ENCODE measurements at regions not wholly inside any gene's neighbourhood (a gene's known extent, or its start where the extent isn't known, plus 50 kb on each side); places are given as distances from the start of the nearest gene placed in this dataset.

DNA sequence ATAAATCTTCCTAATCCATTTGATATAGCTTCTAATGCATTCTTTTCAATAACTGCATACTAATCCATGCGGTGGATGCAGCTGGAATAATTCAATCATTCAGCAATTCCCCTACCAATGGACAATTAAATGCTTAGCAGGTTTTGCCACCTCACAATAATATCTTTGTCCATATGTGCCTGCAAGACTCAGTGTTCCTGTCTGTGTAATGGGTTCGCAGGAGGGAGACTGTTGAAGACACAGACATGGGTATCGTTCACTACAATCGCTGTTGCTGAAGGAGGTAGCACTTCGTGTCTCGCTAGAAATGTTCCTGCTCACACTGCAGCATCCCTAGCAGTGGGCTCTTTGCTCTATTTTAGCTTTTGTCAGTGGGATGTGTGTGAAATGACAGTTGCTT is 214.4 kb downstream of the MED10 start:
- H3K4me3 ChIP-seq (ENCODE audit: low read depth, low read length): no peak overlapping the region
- H3K9me3 ChIP-seq (ENCODE audit: control insufficient read depth, insufficient read depth, low read depth, low read length): no peaks in the 10 kb centered on the region
- no peak for TF ChIP-seq ZNF768 (tag by site-specific recombination; IDR thresholded peaks at IDR 0.05)
- no peak for TF ChIP-seq ZNF664 (tag by site-specific recombination; IDR thresholded peaks at IDR 0.05)
- TF ChIP-seq, protein P1, sequence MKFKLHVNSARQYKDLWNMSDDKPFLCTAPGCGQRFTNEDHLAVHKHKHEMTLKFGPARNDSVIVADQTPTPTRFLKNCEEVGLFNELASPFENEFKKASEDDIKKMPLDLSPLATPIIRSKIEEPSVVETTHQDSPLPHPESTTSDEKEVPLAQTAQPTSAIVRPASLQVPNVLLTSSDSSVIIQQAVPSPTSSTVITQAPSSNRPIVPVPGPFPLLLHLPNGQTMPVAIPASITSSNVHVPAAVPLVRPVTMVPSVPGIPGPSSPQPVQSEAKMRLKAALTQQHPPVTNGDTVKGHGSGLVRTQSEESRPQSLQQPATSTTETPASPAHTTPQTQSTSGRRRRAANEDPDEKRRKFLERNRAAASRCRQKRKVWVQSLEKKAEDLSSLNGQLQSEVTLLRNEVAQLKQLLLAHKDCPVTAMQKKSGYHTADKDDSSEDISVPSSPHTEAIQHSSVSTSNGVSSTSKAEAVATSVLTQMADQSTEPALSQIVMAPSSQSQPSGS (tag by site-specific recombination; IDR thresholded peaks at IDR 0.05; ENCODE audit: low read depth): no peak
- no peak for TF ChIP-seq GLI2 (tag by site-specific recombination; IDR thresholded peaks at IDR 0.05; ENCODE audit: borderline replicate concordance, low read depth)
- no peak for TF ChIP-seq ZNF169 (tag by site-specific recombination; IDR thresholded peaks at IDR 0.05)
- TF ChIP-seq OVOL3 (tag by site-specific recombination; IDR thresholded peaks at IDR 0.05): no peak
- ChIA-PET POLR2A (no interaction called here), CTCF (interaction anchor here (0.6 kb wide), 1 partner anchor 108 kb away, joined by 8 read pairs; no protein-coding TSS in a partner anchor)
- H3K4me1 ChIP-seq (ENCODE audit: control insufficient read depth, insufficient read depth, low read length): no peaks in the 10 kb centered on the region
- H3K27ac ChIP-seq (ENCODE audit: extremely low read depth, low read depth, low read length): no peak overlapping the region
- no peaks in the 10 kb centered on the region for H3K36me3 ChIP-seq (ENCODE audit: control insufficient read depth in 2 of 2, insufficient read depth in 1 of 2, low read length in 2 of 2)

DNA sequence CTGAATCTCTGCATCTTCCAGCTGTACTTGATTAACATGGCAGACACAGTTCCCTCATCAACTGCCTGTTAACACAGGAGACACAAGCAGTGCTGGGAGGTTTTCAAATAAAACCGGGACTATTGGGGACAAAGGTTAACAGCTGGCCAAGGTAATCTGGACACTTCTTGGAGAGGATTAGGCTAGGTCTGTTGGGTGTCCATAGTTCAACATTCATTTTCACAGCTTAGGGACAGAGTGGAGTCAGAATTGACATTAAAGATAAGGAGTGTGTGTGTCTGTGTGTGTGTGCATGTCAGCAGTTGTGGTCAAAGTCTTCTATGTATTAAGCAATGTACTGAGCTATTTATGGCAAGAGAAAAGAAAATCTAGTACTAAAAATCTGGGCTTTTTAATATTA is 216.2 kb downstream of the MED10 start:
- TF ChIP-seq ZNF830 (tag by site-specific recombination; IDR thresholded peaks at IDR 0.05; ENCODE audit: low read depth): no peak
- no peak for TF ChIP-seq ZSCAN18 (tag by site-specific recombination; IDR thresholded peaks at IDR 0.05)
- TF ChIP-seq ZXDB (tag by site-specific recombination; IDR thresholded peaks at IDR 0.05): no peak
- TF ChIP-seq REST (tag by site-specific recombination; IDR thresholded peaks at IDR 0.05): no peak
- no peak for TF ChIP-seq ZNF341 (tag by site-specific recombination; IDR thresholded peaks at IDR 0.05; ENCODE audit: low read depth)
- no peak for TF ChIP-seq ZNF132 (tag by site-specific recombination; IDR thresholded peaks at IDR 0.05; ENCODE audit: borderline replicate concordance)
- TF ChIP-seq ZNF266 (tag by site-specific recombination; IDR thresholded peaks at IDR 0.05; ENCODE audit: low read depth): no peak
- TF ChIP-seq, protein P2, sequence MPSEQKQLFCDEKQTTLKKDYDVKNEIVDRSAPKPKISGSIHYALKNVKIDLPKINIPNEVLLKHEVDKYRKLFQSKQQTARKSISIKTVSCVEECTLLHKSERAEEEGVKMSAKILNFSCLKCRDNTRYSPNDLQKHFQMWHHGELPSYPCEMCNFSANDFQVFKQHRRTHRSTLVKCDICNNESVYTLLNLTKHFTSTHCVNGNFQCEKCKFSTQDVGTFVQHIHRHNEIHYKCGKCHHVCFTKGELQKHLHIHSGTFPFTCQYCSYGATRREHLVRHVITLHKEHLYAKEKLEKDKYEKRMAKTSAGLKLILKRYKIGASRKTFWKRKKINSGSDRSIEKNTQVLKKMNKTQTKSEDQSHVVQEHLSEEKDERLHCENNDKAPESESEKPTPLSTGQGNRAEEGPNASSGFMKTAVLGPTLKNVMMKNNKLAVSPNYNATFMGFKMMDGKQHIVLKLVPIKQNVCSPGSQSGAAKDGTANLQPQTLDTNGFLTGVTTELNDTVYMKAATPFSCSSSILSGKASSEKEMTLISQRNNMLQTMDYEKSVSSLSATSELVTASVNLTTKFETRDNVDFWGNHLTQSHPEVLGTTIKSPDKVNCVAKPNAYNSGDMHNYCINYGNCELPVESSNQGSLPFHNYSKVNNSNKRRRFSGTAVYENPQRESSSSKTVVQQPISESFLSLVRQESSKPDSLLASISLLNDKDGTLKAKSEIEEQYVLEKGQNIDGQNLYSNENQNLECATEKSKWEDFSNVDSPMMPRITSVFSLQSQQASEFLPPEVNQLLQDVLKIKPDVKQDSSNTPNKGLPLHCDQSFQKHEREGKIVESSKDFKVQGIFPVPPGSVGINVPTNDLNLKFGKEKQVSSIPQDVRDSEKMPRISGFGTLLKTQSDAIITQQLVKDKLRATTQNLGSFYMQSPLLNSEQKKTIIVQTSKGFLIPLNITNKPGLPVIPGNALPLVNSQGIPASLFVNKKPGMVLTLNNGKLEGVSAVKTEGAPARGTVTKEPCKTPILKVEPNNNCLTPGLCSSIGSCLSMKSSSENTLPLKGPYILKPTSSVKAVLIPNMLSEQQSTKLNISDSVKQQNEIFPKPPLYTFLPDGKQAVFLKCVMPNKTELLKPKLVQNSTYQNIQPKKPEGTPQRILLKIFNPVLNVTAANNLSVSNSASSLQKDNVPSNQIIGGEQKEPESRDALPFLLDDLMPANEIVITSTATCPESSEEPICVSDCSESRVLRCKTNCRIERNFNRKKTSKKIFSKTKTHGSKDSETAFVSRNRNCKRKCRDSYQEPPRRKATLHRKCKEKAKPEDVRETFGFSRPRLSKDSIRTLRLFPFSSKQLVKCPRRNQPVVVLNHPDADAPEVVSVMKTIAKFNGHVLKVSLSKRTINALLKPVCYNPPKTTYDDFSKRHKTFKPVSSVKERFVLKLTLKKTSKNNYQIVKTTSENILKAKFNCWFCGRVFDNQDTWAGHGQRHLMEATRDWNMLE (tag by site-specific recombination; conservative IDR thresholded peaks at IDR 0.05; ENCODE audit: low read depth): no peak
- TF ChIP-seq ZNF623 (tag by site-specific recombination; IDR thresholded peaks at IDR 0.05): no peak
- H3K4me3 ChIP-seq (ENCODE audit: low read depth, low read length): no peak overlapping the region
- H3K36me3 ChIP-seq (ENCODE audit: control insufficient read depth in 2 of 2, insufficient read depth in 1 of 2, low read length in 2 of 2): no peaks in the 10 kb centered on the region
- CTCF ChIA-PET: interaction anchor here (0.7 kb wide), 2 partner anchors 227 to 870 kb away, joined by 3 read pairs; no protein-coding TSS in a partner anchor
- POLR2A ChIA-PET: no interaction called here
- H3K4me1 ChIP-seq (ENCODE audit: control insufficient read depth, insufficient read depth, low read length): no peaks in the 10 kb centered on the region
- H3K9me3 ChIP-seq (ENCODE audit: control insufficient read depth, insufficient read depth, low read depth, low read length): no peaks in the 10 kb centered on the region
- H3K27ac ChIP-seq (ENCODE audit: extremely low read depth, low read depth, low read length): no peak overlapping the region
